Cardiac muscle cell (in vitro differentiated cells and primary cell): ENCODE measurements at regions not wholly inside any gene's neighbourhood (a gene's known extent, or its start where the extent isn't known, plus 50 kb on each side); places are given as distances from the start of the nearest gene placed in this dataset.

Experiments used
- DNase-seq, 2 donors: peaks; one replicate each; pipeline versions ENCODE4 v3.0.0 to v3.0.0-alpha.2; 2010 to 2017; ENCODE audit warnings: low read depth in 1 of 2, low spot score in 1 of 2
- H3K27ac ChIP-seq: fragments of 200-600 bp; sonication (generic); 2 replicates; pipeline ENCODE4 v1.5.1; 2016
- H3K27me3 ChIP-seq: fragments of 200-600 bp; sonication (generic); 2 replicates; pipeline ENCODE4 v1.6.0; 2016; ENCODE audit warnings: control low read depth
- H3K36me3 ChIP-seq: fragments of 200-600 bp; sonication (generic); 2 replicates; pipeline ENCODE4 v1.5.1; 2016; ENCODE audit warnings: control low read depth
- H3K4me1 ChIP-seq: fragments of 200-600 bp; sonication (generic); 2 replicates; pipeline ENCODE4 v1.8.1; 2017; ENCODE audit warnings: low read depth, mild to moderate bottlenecking, mixed run types
- H3K4me3 ChIP-seq: fragments of 200-600 bp; sonication (generic); 2 replicates; pipeline ENCODE4 v1.5.1; 2016; ENCODE audit warnings: mild to moderate bottlenecking
- H3K9me3 ChIP-seq: fragments of 200-600 bp; sonication (generic); 2 replicates; pipeline ENCODE4 v1.5.1; 2017; ENCODE audit warnings: low read depth, mild to moderate bottlenecking, control low read depth
- CTCF ChIP-seq: IDR thresholded peaks from 2 replicates; pipeline ENCODE4 v1.5.1; 2012; ENCODE audit warnings: low read depth, mild to moderate bottlenecking, low read length

DNA sequence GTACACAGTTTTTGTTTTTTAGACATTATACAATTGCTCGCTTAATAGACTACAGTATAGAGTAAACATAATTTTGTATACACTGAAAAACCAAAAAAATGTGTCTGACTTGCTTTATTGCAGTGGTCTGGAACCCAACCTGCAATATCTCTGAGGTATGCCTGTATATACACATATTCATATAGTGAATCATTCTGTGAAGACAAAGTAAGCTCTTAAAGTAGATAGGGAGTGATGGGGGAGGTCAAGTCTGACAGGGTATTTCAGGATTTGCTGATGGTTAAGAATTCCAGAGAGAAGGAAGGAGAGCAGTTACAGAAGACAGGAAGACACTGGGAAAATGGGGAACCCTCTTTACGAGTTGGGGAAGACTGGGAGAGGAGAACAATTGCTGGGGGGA lies 417.9 kb downstream of the CD109 start:
- H3K4me1 ChIP-seq: no peaks in the 10 kb centered on the region
- H3K36me3 ChIP-seq: no peaks in the 10 kb centered on the region
- no peaks in the 10 kb centered on the region for H3K27me3 ChIP-seq
- H3K27ac ChIP-seq: no peak overlapping the region
- H3K9me3 ChIP-seq: no peaks in the 10 kb centered on the region
- no peak overlapping the region for H3K4me3 ChIP-seq
- no peak for TF ChIP-seq CTCF
- no peak for DNase-seq

- Histone ChIP-seq H3K9me3 (no peaks in the 10 kb centered on the region), H3K27ac (no peak overlapping the region), H3K27me3 (no peaks in the 10 kb centered on the region), H3K36me3 (no peaks in the 10 kb centered on the region), H3K4me3 (no peak overlapping the region), H3K4me1 (no peaks in the 10 kb centered on the region)
- no peak for TF ChIP-seq CTCF
- DNase-seq: no peak
Observed at GRCh38 chr6:74103417-74103816, 407.4 kb downstream of the CD109 start.

- H3K27ac ChIP-seq: no peak overlapping the region
- no peaks in the 10 kb centered on the region for H3K9me3 ChIP-seq
- DNase-seq: peak in 1 of 2 donors; percentile 11
Observed at GRCh38 chr6:74100719-74101287, 404.8 kb downstream of the CD109 start.

GRCh38 chr6:74096329-74096728 lies 400.3 kb downstream of the CD109 start:
- no peak for TF ChIP-seq CTCF
- Histone ChIP-seq H3K36me3 (no peaks in the 10 kb centered on the region), H3K27me3 (no peaks in the 10 kb centered on the region), H3K9me3 (no peaks in the 10 kb centered on the region), H3K4me3 (no peak overlapping the region), H3K27ac (no peak overlapping the region), H3K4me1 (no peaks in the 10 kb centered on the region)
- DNase-seq: no peak

More at GRCh38 chr6:74100719-74101287, 404.8 kb downstream of the CD109 start:
- Histone ChIP-seq H3K4me1 (no peaks in the 10 kb centered on the region), H3K36me3 (no peaks in the 10 kb centered on the region), H3K27me3 (no peaks in the 10 kb centered on the region), H3K4me3 (no peak overlapping the region)
- TF ChIP-seq CTCF: no peak

GRCh38 chr6:74093361-74093760 lies 397.4 kb downstream of the CD109 start:
- TF ChIP-seq CTCF: no peak
- Histone ChIP-seq H3K9me3 (no peaks in the 10 kb centered on the region), H3K4me1 (no peaks in the 10 kb centered on the region), H3K4me3 (no peak overlapping the region), H3K27me3 (no peaks in the 10 kb centered on the region), H3K36me3 (no peaks in the 10 kb centered on the region), H3K27ac (no peak overlapping the region)
- no peak for DNase-seq

GRCh38 chr6:74091794-74092157 lies 395.8 kb downstream of the CD109 start:
- Histone ChIP-seq H3K27me3 (no peaks in the 10 kb centered on the region), H3K27ac (no peak overlapping the region), H3K4me3 (no peak overlapping the region), H3K9me3 (no peaks in the 10 kb centered on the region), H3K36me3 (no peaks in the 10 kb centered on the region), H3K4me1 (no peaks in the 10 kb centered on the region)
- DNase-seq: no peak
- TF ChIP-seq CTCF: no peak
